H1 (cell line): ENCODE measurements at regions not wholly inside any gene's neighbourhood (a gene's known extent, or its start where the extent isn't known, plus 50 kb on each side); places are given as distances from the start of the nearest gene placed in this dataset.
A peak's percentile ranks its signal among the peaks of the same experiment; 100 is the strongest.

Source experiments
- CTCF ChIA-PET: fragments of 300-600 bp; sonication (Branson Sonifier 250); formaldehyde crosslinking; loops from one replicate; lab custom pipeline; 2021; ENCODE audit not compliant: partially characterized antibody; lab: Charles Lee
- POLR2A ChIA-PET: fragments of 300-600 bp; sonication (Branson Sonifier 250); formaldehyde crosslinking; loops from one replicate; lab custom pipeline; 2021; ENCODE audit warnings: inconsistent platforms; ENCODE audit not compliant: partially characterized antibody; lab: Charles Lee
- DNase-seq, 2 experiments: peaks; one replicate each; pipeline versions ENCODE4 v3.0.0 to v3.0.0-alpha.2; 2010 to 2022; ENCODE audit warnings: low spot score in 2 of 2, low read depth in 1 of 2, mixed read lengths in 1 of 2
- FAIRE-seq: peaks from 2 replicates; lab custom pipeline; 2011; peaks lifted over from hg19 to GRCh38; lab: Jason Lieb, UNC
- H2AFZ ChIP-seq: 2 replicates; pipeline ENCODE4 v1.8.1; 2012; ENCODE audit warnings: low read length, inconsistent platforms
- H2AK5ac ChIP-seq: 2 replicates; pipeline ENCODE4 v1.6.1; 2013; ENCODE audit warnings: low read depth, low read length
- H2BK120ac ChIP-seq: replicated peaks from 2 replicates; pipeline ENCODE3; 2013; ENCODE audit warnings: low read depth, low read length, inconsistent platforms
- H2BK12ac ChIP-seq: 2 replicates; pipeline ENCODE4 v1.6.1; 2013; ENCODE audit warnings: low read depth, low read length
- H2BK15ac ChIP-seq: 2 replicates; pipeline ENCODE4 v1.6.1; 2013; ENCODE audit warnings: low read length
- H2BK20ac ChIP-seq: 2 replicates; pipeline ENCODE4 v1.6.1; 2013; ENCODE audit warnings: low read length
- H2BK5ac ChIP-seq: 2 replicates; pipeline ENCODE4 v1.6.1; 2013; ENCODE audit warnings: low read depth, low read length
- H3K14ac ChIP-seq: 2 replicates; pipeline ENCODE4 v1.6.1; 2013; ENCODE audit warnings: inconsistent platforms; ENCODE audit not compliant: insufficient read length
- H3K18ac ChIP-seq: 2 replicates; pipeline ENCODE4 v1.6.1; 2013; ENCODE audit warnings: low read length; ENCODE audit errors: extremely low read depth
- H3K23ac ChIP-seq: 2 replicates; pipeline ENCODE4 v1.6.1; 2013; ENCODE audit warnings: inconsistent platforms; ENCODE audit not compliant: insufficient read length
- H3K23me2 ChIP-seq: 2 replicates; pipeline ENCODE4 v1.6.1; 2013; ENCODE audit warnings: low read depth, low read length
- H3K27ac ChIP-seq: 2 replicates; pipeline ENCODE4 v1.6.1; 2011; ENCODE audit warnings: low read depth, low read length, inconsistent platforms
- H3K27me3 ChIP-seq, 4 experiments: replicated peaks in 1 of 4; 1 replicate in 1 of 4; 2 replicates in 3 of 4; pipeline versions ENCODE4 v1.6.1 to v1.8.1; 2011 to 2013; ENCODE audit warnings: low read length in 3 of 4, mild to moderate bottlenecking in 3 of 4, inconsistent platforms in 2 of 4, mixed read lengths in 2 of 4, moderate library complexity in 1 of 4; ENCODE audit not compliant: control insufficient read depth in 3 of 4, insufficient read depth in 3 of 4; ENCODE audit errors: extremely low read depth in 1 of 4
- H3K36me3 ChIP-seq, 4 experiments: 2 replicates each; pipeline versions ENCODE4 v1.6.1 to v1.8.1; 2011 to 2013; ENCODE audit warnings: mild to moderate bottlenecking in 4 of 4, low read length in 3 of 4, moderate library complexity in 2 of 4, control low read depth in 1 of 4, inconsistent platforms in 1 of 4; ENCODE audit not compliant: insufficient read depth in 4 of 4, control insufficient read depth in 2 of 4
- H3K4ac ChIP-seq: replicated peaks from 2 replicates; pipeline ENCODE3; 2013; ENCODE audit warnings: low read length, low read depth, mixed read lengths, inconsistent platforms; ENCODE audit not compliant: insufficient read length
- H3K4me1 ChIP-seq, 4 experiments: replicated peaks in 1 of 4; 1 replicate in 1 of 4; 2 replicates in 3 of 4; pipeline versions ENCODE4 v1.6.1 to v1.8.1; 2011 to 2013; ENCODE audit warnings: low read length in 3 of 4, inconsistent platforms in 2 of 4, mixed read lengths in 1 of 4; ENCODE audit not compliant: insufficient read depth in 4 of 4, control insufficient read depth in 3 of 4
- H3K4me2 ChIP-seq, 2 experiments: 2 replicates each; pipeline versions ENCODE4 v1.6.1 to v1.8.1; 2011 to 2013; ENCODE audit warnings: low read depth in 2 of 2, low read length in 2 of 2, control low read depth in 1 of 2, inconsistent platforms in 1 of 2, mild to moderate bottlenecking in 1 of 2; ENCODE audit not compliant: insufficient read depth in 1 of 2
- H3K4me3 ChIP-seq, 4 experiments: fragments of 200-600, 300-600 bp in 1 of 4; sonication (generic), shearing (Covaris generic), sonication (Bioruptor Twin) in 1 of 4; 2 replicates each; pipeline versions ENCODE4 v1.5.1 to v1.8.1; 2011 to 2016; ENCODE audit warnings: low read length in 4 of 4, low read depth in 3 of 4, control low read depth in 2 of 4, inconsistent platforms in 2 of 4, mild to moderate bottlenecking in 2 of 4, mixed read lengths in 1 of 4, moderate library complexity in 1 of 4; ENCODE audit not compliant: insufficient read depth in 2 of 4; ENCODE audit errors: extremely low read depth in 1 of 4
- H3K56ac ChIP-seq: replicated peaks from 2 replicates; pipeline ENCODE3; 2013; ENCODE audit warnings: low read depth, mild to moderate bottlenecking, mixed read lengths, low read length, inconsistent platforms; ENCODE audit not compliant: insufficient read length
- H3K79me1 ChIP-seq: 2 replicates; pipeline ENCODE4 v1.6.1; 2013; ENCODE audit warnings: low read depth, low read length, control low read depth
- H3K79me2 ChIP-seq, 2 experiments: 2 replicates each; pipeline versions ENCODE4 v1.6.1 to v1.8.1; 2012 to 2013; ENCODE audit warnings: low read length in 2 of 2, mild to moderate bottlenecking in 2 of 2, inconsistent platforms in 1 of 2; ENCODE audit not compliant: insufficient read depth in 2 of 2, control insufficient read depth in 1 of 2
- H3K9ac ChIP-seq, 4 experiments: replicated peaks in 1 of 4; 1 replicate in 1 of 4; 2 replicates in 3 of 4; pipeline versions ENCODE4 v1.6.1 to v1.8.1; 2011 to 2013; ENCODE audit warnings: low read depth in 3 of 4, low read length in 3 of 4, control low read depth in 2 of 4, mild to moderate bottlenecking in 2 of 4, moderate library complexity in 2 of 4, inconsistent platforms in 1 of 4; ENCODE audit errors: extremely low read depth in 1 of 4
- H3K9me3 ChIP-seq, 2 experiments: 2 replicates each; pipeline versions ENCODE4 v1.6.1 to v1.8.1; 2012 to 2013; ENCODE audit warnings: mild to moderate bottlenecking in 2 of 2, moderate library complexity in 2 of 2, control low read depth in 1 of 2, inconsistent platforms in 1 of 2, low read depth in 1 of 2, low read length in 1 of 2, mixed read lengths in 1 of 2; ENCODE audit not compliant: insufficient read depth in 2 of 2
- H4K20me1 ChIP-seq, 2 experiments: replicated peaks in 1 of 2; 2 replicates each; pipeline versions ENCODE3 to v1.8.1; 2011 to 2013; ENCODE audit warnings: inconsistent platforms in 2 of 2, low read length in 2 of 2, mild to moderate bottlenecking in 1 of 2; ENCODE audit not compliant: insufficient read depth in 2 of 2, control insufficient read depth in 1 of 2
- H4K5ac ChIP-seq: 2 replicates; pipeline ENCODE4 v1.6.1; 2013; ENCODE audit warnings: low read length, low read depth, mixed read lengths, inconsistent platforms; ENCODE audit not compliant: insufficient read length
- H4K8ac ChIP-seq: 2 replicates; pipeline ENCODE4 v1.8.0; 2013; ENCODE audit warnings: mild to moderate bottlenecking, moderate library complexity, low read length, inconsistent platforms; ENCODE audit not compliant: insufficient read depth; ENCODE audit errors: extremely low read depth
- H4K91ac ChIP-seq: replicated peaks from 2 replicates; pipeline ENCODE3; 2013; ENCODE audit warnings: low read length, mixed read lengths, inconsistent platforms; ENCODE audit not compliant: insufficient read length
- RAD21 ChIP-seq, 2 experiments: IDR thresholded peaks in 1 of 2; conservative IDR thresholded peaks in 1 of 2; 2 replicates each; pipeline ENCODE4 v1.6.1; 2011; ENCODE audit warnings: low read depth in 2 of 2, low read length in 2 of 2, improper control_type of control experiment in 1 of 2, inconsistent platforms in 1 of 2, mild to moderate bottlenecking in 1 of 2, moderate library complexity in 1 of 2
- SP2 ChIP-seq: IDR thresholded peaks from 2 replicates; pipeline ENCODE4 v1.6.1; 2012; ENCODE audit warnings: mild to moderate bottlenecking, low read length, inconsistent platforms
- WGBS, 2 experiments: shearing (Covaris generic) in 1 of 2; methylation state at CpG; one replicate each; pipeline versions ENCODE4 v1.1.6 to v1.1.7; 2013 to 2015; ENCODE audit warnings: low lambda C conversion rate in 2 of 2, mixed read lengths in 2 of 2, inconsistent platforms in 1 of 2, low coverage in 1 of 2, missing lambda C conversion rate in 1 of 2; ENCODE audit not compliant: insufficient replicate concordance in 2 of 2, insufficient coverage in 1 of 2, insufficient read length in 1 of 2; ENCODE audit errors: extremely low coverage in 1 of 2, missing lambda C conversion rate in 1 of 2; 5-methylcytosine and 5-hydroxymethylcytosine counted together

GRCh38 chr21:39084073-39084472 is 99.2 kb downstream of the PSMG1 start:
- no peaks in the 10 kb centered on the region; a peak in 2 of 7 replicates for H3K27me3 ChIP-seq
- H2BK5ac ChIP-seq, result no peak overlapping the region
- no peak overlapping the region for H2BK120ac ChIP-seq
- DNase-seq (no peak), FAIRE-seq (no peak)
- WGBS, 2 experiments, result 94% methylated on average over 4 of the region's 4 CpGs; no CpG with 5 or more reads in 1 of the 2 experiments
- H3K23ac ChIP-seq, result no peak overlapping the region
- peaks cover 0 to 6% (median 4%) of the 10 kb centered on the region in 4 experiments; a peak in 6 of 7 replicates for H3K4me1 ChIP-seq
- no peak overlapping the region for H3K9ac ChIP-seq
- H3K36me3 ChIP-seq, result no peaks in the 10 kb centered on the region
- no peak overlapping the region for H3K18ac ChIP-seq
- H3K4ac ChIP-seq, result no peak overlapping the region
- H3K4me3 ChIP-seq, result no peak overlapping the region
- POLR2A ChIA-PET, result no interaction called here
- no peak overlapping the region; the same call in 1 of the 2 replicates for H2AK5ac ChIP-seq
- H4K5ac ChIP-seq, result no peak overlapping the region
- no peak overlapping the region for H2AFZ ChIP-seq
- no peaks in the 10 kb centered on the region for H3K79me1 ChIP-seq
- CTCF ChIA-PET, result interaction anchor here (0.7 to 4.3 kb wide), 9 partner anchors 8 to 73 kb away, joined by 3 to 18 read pairs (median 4); no protein-coding TSS in a partner anchor
- no peak overlapping the region; the same call in 1 of the 2 replicates for H4K8ac ChIP-seq
- H3K4me2 ChIP-seq, result no peak overlapping the region
- no peak overlapping the region for H3K27ac ChIP-seq
- no peak overlapping the region for H3K56ac ChIP-seq
- TF ChIP-seq SP2 (no peak), RAD21 (IDR thresholded peaks at IDR 0.05 in 1 of 2, conservative IDR thresholded peaks at IDR 0.05 in 1 of 2; ENCODE audit: low read depth in 2 of 2, low read length in 2 of 2) (0 out of 4 replicates have a peak, but pooled peaks have one; percentile 7 to 16)
- H2BK12ac ChIP-seq, result peak overlapping the region; percentile 6; the same call in 1 of the 2 replicates
- no peaks in the 10 kb centered on the region for H3K23me2 ChIP-seq
- peak overlapping the region; percentile 34; the same call in 1 of the 2 replicates for H2BK20ac ChIP-seq
- no peak overlapping the region for H2BK15ac ChIP-seq
- peak overlapping the region; percentile 55 for H4K91ac ChIP-seq
- no peaks in the 10 kb centered on the region for H3K79me2 ChIP-seq
- peaks cover 2 to 3% of the 10 kb centered on the region in 2 experiments; a peak in 1 of 4 replicates for H3K9me3 ChIP-seq
- H4K20me1 ChIP-seq, result no peaks in the 10 kb centered on the region
- H3K14ac ChIP-seq, result no peak overlapping the region
